GM18508 (cell line): ENCODE measurements at regions not wholly inside any gene's neighbourhood (a gene's known extent, or its start where the extent isn't known, plus 50 kb on each side); places are given as distances from the start of the nearest gene placed in this dataset.
"Not testable (repeated sequence)": the region's sequence is repeated elsewhere in the genome, so short reads cannot be mapped to it uniquely, and the experiment has no call there.

Experiments used
- ATAC-seq: cut with Tn5 transposase; IDR thresholded peaks from one replicate; pipeline ENCODE4 v1.9.1; 2021; ENCODE audit warnings: moderate number of reproducible peaks; ENCODE audit not compliant: insufficient read depth, unreplicated experiment

GRCh38 chr4:43564591-43564990, 672.1 kb downstream of the GRXCR1 start:
- no peak for ATAC-seq

- ATAC-seq = no peak
These were observed 675.1 kb downstream of the GRXCR1 start for GRCh38 chr4:43567644-43568043.

GRCh38 chr4:43586813-43587212, 694.3 kb downstream of the GRXCR1 start:
- no peak for ATAC-seq

GRCh38 chr4:43587758-43588157, 695.2 kb downstream of the GRXCR1 start:
- ATAC-seq = no peak

GRCh38 chr4:43607400-43607799, 714.9 kb downstream of the GRXCR1 start:
- ATAC-seq = no peak

- no peak for ATAC-seq
These were observed 715.4 kb downstream of the GRXCR1 start for GRCh38 chr4:43607827-43608461.

DNA sequence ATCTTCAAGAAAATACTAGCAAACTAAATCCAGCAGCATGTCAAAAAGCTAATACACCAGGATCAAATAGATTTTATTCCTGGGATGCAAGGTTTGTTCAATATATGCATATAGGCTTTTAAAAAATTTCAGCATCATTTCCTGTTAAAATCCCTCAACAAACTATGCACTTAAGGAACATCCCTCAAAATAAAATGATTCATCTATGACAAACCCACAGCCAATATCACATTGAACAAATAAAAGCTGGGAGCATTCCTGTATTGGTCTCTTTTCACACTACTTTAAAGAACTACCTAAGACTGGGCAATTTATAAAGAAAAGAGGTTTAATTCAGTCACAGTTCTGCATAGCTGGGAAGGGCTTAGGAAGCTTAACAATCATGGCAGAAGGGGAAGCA, 726.7 kb downstream of the GRXCR1 start:
- no peak for ATAC-seq

GRCh38 chr4:43637893-43638292, 745.4 kb downstream of the GRXCR1 start:
- not testable (repeated sequence) for ATAC-seq

GRCh38 chr4:43651991-43652390, 759.5 kb downstream of the GRXCR1 start:
- no peak for ATAC-seq

- ATAC-seq = not testable (repeated sequence)
These were observed 767.0 kb downstream of the GRXCR1 start for GRCh38 chr4:43659547-43659946.

GRCh38 chr4:43672265-43672885, 776.2 kb downstream of the KCTD8 start:
- ATAC-seq = not testable (repeated sequence)

DNA sequence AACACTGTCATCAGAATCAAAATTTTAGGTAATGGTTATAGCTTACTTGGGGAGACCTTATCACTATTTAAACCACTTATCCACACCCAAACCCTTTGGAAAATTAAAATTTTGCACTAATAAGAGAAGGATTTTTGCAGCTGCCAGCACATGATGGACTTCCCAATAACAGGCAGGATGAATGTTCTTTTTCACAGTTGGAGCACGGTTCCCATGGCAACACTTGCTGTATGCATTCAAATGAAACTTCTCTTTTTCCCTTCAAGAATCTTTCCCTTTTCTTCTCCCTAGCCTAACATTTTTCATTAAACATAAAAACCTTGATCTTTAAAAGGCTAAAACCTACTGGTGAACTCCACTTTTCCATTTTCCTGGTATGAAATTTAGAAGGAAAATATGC, 768.2 kb downstream of the KCTD8 start:
- no peak for ATAC-seq

- ATAC-seq = no peak
These were observed 766.1 kb downstream of the KCTD8 start for GRCh38 chr4:43682551-43682950.

DNA sequence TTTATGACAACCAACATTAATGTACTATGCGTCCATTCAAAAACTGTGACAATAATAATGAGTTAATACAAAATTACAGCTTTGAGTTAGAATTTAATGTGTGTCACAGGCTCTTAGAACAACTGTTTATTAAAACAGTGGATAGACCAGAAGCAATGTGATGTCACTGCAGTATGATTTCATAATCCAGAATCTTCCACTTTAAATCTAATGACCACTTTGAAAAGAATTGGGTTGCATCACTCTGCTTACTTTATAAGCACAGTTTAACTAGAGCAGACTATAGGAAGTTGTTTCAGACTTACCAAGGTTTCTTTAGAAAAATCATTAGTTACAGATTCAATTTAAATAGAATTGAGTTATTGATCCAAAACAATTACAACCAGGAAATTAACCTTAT, 758.5 kb downstream of the KCTD8 start:
- no peak for ATAC-seq

- no peak for ATAC-seq
These were observed 754.7 kb downstream of the KCTD8 start for GRCh38 chr4:43693876-43694275.

DNA sequence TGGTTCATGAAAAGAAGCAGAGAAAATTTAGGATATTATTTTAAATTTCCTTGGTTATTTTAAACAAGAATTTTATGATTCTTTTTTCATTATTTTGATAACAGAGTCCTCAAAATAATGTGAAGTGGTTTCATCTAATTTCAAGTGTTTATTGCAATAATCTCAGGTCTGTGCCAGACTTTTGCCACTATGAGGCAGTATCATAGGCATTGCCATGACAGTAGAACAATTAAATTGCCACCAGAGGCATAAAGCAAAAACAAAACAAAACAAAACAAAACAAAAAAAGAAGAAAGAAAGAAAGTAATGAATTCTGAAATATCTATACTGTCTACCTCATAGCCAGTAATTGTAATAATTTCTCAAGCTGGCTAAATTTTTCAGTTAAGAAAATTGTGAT, 739.2 kb downstream of the KCTD8 start:
- ATAC-seq = no peak

DNA sequence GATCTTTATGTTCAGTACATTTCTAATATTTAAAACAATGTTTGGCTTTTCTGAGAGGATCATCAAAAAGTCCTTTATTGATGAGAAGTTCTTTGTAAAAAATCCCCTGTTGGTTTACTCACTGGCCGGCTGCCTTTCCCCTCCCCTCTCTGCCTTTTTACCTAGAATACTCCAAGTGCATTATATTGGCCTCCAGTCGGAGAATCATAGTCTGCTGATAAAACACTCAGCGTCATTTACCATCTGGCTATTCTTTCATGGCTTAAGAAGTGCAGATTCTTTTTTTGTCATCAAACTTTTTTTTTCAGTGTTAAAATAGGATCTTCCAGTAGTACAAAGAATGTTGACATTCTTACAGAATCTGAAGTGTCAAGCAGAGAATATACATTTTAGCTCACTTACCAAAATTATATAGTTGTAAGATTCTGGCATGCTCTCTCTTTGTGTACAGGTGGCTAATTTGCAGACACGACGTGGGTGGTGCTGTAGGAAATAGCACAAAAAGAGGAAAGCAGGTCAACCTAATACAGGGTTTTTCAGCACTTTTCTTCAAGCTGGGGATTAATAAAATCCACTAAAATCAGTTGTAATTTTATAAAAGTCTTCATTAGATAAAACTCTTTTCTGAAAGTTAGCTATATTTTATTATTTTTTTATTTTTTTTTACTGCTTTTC, 731.8 kb downstream of the KCTD8 start:
- ATAC-seq = no peak

GRCh38 chr4:43718369-43718768, 730.2 kb downstream of the KCTD8 start:
- no peak for ATAC-seq

DNA sequence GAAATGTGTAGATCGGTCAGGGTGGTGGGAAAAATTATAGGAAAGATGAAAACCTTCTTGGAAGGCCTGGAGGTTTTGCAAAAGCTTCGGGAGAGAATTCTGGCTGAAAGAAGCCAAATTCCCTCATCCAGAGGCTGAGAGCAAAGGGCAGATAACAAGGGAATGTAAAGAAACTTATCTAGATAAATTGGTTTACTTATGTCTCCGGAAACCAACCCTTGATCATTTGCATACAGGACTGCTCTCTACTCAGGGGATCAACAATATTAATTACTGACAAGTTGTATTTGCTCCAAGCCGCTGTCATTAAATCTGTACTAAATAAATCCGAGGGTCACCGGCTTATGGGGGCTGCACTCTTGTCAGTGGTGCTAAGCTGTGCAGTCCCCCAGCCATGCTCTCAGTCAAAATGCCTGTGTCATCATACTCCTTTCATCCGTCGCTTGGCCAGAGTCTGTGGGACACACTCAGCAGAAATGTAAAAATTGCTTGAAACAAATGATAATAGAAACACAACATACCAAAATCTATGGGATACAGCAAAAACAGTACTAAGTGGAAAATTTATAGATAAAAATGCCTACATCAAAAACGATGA, 715.7 kb downstream of the KCTD8 start:
- ATAC-seq = no peak

- ATAC-seq = no peak
These were observed 706.5 kb downstream of the KCTD8 start for GRCh38 chr4:43742083-43742482.

GRCh38 chr4:43754566-43754965, 694.0 kb downstream of the KCTD8 start:
- no peak for ATAC-seq
